Chondrocyte (in vitro differentiated cells): ENCODE measurements at regions not wholly inside any gene's neighbourhood (a gene's known extent, or its start where the extent isn't known, plus 50 kb on each side); places are given as distances from the start of the nearest gene placed in this dataset.

Experiments
- DNase-seq: peaks from one replicate; pipeline ENCODE4 v3.0.0; 2021; ENCODE audit warnings: mixed read lengths, low spot score
- H3K27ac Mint-ChIP-seq: one replicate; pipeline ENCODE4 v1.8.0; 2021; ENCODE audit warnings: mild to moderate bottlenecking, moderate library complexity, mixed read lengths; ENCODE audit not compliant: unreplicated experiment
- H3K27me3 Mint-ChIP-seq: 2 replicates; pipeline ENCODE4 v1.8.0; 2021; ENCODE audit warnings: low read depth, mixed read lengths
- H3K36me3 Mint-ChIP-seq: 2 replicates; pipeline ENCODE4 v1.8.0; 2021; ENCODE audit warnings: low read depth, mixed read lengths
- H3K4me1 Mint-ChIP-seq: 2 replicates; pipeline ENCODE4 v1.8.0; 2021; ENCODE audit warnings: low read depth, mild to moderate bottlenecking, mixed read lengths
- H3K4me3 Mint-ChIP-seq: one replicate; pipeline ENCODE4 v1.8.0; 2021; ENCODE audit warnings: mild to moderate bottlenecking, moderate library complexity, mixed read lengths; ENCODE audit not compliant: unreplicated experiment
- H3K9me3 Mint-ChIP-seq: 2 replicates; pipeline ENCODE4 v1.8.0; 2021; ENCODE audit warnings: low read depth, mixed read lengths
- TF ChIP-seq, protein P1 (sequence below): fragments of 200-600 bp; sonication (generic); IDR thresholded peaks from 2 replicates; pipeline ENCODE4 v1.5.0; 2021; ENCODE audit warnings: antibody characterized with exemption, mild to moderate bottlenecking, moderate library complexity

DNA sequence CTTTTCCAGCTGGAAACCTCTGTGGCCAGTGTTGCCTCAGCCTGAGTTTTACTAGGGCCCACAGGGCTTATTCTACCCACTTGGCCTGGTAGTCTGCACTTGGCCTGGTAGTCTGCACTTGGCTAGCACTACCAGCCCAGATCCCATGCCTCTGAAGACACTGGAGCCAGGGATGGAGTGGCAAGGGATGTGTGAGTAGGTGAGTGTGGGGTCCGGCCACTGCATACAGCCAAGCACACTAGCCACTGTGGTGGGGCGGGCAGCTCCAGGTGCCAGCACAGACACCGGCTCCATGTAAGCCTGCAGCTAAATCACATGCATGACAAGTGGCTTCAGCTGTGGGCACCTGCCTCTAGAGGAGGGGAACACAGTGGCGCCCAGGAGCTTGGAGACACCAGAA, 63.4 kb upstream of the NAV3 start:
- H3K4me1 Mint-ChIP-seq = no peaks in the 10 kb centered on the region
- H3K9me3 Mint-ChIP-seq = no peaks in the 10 kb centered on the region
- H3K27me3 Mint-ChIP-seq = no peaks in the 10 kb centered on the region
- no peak overlapping the region for H3K4me3 Mint-ChIP-seq
- H3K36me3 Mint-ChIP-seq = no peaks in the 10 kb centered on the region
- H3K27ac Mint-ChIP-seq = no peak overlapping the region
- TF ChIP-seq, protein P1, sequence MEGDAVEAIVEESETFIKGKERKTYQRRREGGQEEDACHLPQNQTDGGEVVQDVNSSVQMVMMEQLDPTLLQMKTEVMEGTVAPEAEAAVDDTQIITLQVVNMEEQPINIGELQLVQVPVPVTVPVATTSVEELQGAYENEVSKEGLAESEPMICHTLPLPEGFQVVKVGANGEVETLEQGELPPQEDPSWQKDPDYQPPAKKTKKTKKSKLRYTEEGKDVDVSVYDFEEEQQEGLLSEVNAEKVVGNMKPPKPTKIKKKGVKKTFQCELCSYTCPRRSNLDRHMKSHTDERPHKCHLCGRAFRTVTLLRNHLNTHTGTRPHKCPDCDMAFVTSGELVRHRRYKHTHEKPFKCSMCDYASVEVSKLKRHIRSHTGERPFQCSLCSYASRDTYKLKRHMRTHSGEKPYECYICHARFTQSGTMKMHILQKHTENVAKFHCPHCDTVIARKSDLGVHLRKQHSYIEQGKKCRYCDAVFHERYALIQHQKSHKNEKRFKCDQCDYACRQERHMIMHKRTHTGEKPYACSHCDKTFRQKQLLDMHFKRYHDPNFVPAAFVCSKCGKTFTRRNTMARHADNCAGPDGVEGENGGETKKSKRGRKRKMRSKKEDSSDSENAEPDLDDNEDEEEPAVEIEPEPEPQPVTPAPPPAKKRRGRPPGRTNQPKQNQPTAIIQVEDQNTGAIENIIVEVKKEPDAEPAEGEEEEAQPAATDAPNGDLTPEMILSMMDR = no peak
- DNase-seq = no peak

DNA sequence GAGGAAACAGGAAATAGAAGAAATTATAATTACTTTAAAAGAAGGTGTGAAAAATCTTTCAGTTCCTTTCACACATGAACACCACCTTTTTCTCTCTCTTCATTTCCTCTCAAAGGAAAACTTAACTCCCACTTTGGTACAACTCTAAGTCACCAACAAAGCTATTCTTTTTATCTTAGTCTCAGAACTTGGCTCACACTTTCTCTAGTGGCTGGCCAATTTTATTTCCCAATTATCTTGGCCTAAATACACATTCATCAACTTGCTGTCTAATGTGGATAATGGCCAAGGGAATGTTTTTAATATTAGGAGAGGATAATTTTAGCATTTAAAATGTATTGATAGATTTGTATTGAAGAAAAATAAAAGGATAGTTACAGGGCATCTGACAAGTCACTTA, 64.5 kb upstream of the NAV3 start:
- no peaks in the 10 kb centered on the region for H3K27me3 Mint-ChIP-seq
- no peaks in the 10 kb centered on the region for H3K36me3 Mint-ChIP-seq
- TF ChIP-seq, protein P1 = no peak
- no peak overlapping the region for H3K27ac Mint-ChIP-seq
- H3K9me3 Mint-ChIP-seq = no peaks in the 10 kb centered on the region
- H3K4me1 Mint-ChIP-seq = no peaks in the 10 kb centered on the region
- H3K4me3 Mint-ChIP-seq = no peak overlapping the region
- no peak for DNase-seq

DNA sequence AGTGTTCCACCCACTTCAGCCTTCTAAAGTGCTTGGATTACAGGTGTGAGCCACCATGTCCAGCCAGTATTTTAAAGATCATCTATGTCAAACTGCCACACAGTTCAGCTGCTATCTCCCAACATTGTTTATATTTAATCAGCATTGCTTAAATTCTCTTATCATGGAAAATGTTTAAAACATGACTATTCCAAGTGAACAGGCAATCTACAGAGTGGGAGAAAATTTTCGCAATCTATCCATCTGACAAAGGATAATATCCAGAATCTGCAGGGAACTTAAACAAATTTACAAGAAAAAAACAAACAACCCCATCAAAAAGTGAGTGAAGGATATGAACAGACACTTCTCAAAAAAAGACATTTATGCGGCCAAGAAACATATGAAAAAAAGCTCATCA, 69.4 kb upstream of the NAV3 start:
- TF ChIP-seq, protein P1 = no peak
- Mint-ChIP-seq H3K9me3 (no peaks in the 10 kb centered on the region), H3K4me3 (no peak overlapping the region), H3K27ac (no peak overlapping the region), H3K36me3 (peaks cover 1% of the 10 kb centered on the region), H3K27me3 (peaks cover 12% of the 10 kb centered on the region), H3K4me1 (no peaks in the 10 kb centered on the region)
- DNase-seq = no peak

DNA sequence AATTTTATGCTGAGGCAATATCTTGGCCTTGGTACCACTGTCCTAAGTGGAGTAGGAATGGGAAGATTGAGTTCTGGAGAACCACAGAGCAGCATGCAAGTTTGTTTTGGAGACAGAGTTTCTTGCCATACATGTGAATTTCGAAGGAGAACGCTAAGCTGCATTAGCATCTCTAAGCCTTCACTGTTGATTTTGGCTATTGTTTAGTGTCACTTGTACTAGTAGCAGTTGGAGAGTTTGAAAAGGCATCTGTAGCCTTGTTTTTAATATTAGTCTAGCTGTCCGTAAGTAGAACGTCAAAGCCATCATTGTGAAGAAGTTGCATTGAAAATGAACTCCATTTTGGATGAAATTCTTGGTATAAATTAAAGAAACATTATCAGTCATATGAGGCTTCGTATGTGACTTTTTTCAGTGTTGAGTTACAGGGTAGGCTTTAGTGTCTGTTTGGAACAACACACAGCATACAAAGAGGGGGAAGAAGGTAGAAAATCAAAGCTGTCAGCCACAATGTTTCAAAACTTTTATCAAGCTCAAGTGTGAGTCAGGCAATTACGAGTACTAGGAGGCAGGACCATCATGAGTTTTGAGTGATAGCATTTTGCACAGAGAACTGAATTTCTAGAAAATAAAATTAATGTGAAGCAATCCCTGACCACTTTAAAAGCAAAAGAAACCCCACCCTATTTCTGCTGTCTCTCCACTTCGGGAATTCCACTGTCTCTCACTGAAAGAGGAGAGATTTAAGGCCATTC, 70.2 kb upstream of the NAV3 start:
- no peak overlapping the region for H3K27ac Mint-ChIP-seq
- TF ChIP-seq, protein P1 = no peak
- DNase-seq = no peak
- peaks cover 1% of the 10 kb centered on the region for H3K36me3 Mint-ChIP-seq
- H3K4me1 Mint-ChIP-seq = no peaks in the 10 kb centered on the region
- H3K4me3 Mint-ChIP-seq = no peak overlapping the region
- H3K9me3 Mint-ChIP-seq = no peaks in the 10 kb centered on the region
- H3K27me3 Mint-ChIP-seq = peaks cover 14% of the 10 kb centered on the region

DNA sequence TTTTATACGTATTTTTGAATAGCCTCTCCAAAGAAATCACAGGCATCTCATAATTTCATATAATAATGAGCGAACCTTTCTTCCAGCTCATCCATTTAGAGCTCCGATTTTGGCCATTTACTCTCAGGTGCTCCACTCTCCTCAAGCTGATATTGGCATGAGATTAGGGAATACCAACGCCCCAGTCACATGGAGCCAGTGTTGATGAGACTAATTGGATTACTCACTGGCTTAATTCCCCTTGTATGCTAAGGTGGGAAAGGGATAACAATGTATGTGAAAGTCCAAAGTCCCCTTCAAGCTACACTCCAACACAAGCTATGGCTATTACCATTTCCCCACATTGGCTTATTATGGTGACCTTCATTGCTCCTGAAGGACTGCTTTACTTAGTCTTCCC, 76.6 kb upstream of the NAV3 start:
- no peaks in the 10 kb centered on the region for H3K9me3 Mint-ChIP-seq
- peaks cover 16% of the 10 kb centered on the region for H3K4me1 Mint-ChIP-seq
- H3K27ac Mint-ChIP-seq = no peak overlapping the region
- TF ChIP-seq, protein P1 = no peak
- H3K27me3 Mint-ChIP-seq = peaks cover 12% of the 10 kb centered on the region
- H3K4me3 Mint-ChIP-seq = no peak overlapping the region
- no peaks in the 10 kb centered on the region for H3K36me3 Mint-ChIP-seq
- DNase-seq = no peak
